ENCODE measurements at regions not wholly inside any gene's neighbourhood (a gene's known extent, or its start where the extent isn't known, plus 50 kb on each side); places are given as distances from the start of the nearest gene placed in this dataset.
"Not testable (repeated sequence)": the region's sequence is repeated elsewhere in the genome, so short reads cannot be mapped to it uniquely, and the experiment has no call there.

GRCh38 chr9:38342532-38342931, 50.0 kb upstream of the ALDH1B1 start:
- no peak for DNase-seq (ENCODE audit: low read depth in 2 of 2)

DNA sequence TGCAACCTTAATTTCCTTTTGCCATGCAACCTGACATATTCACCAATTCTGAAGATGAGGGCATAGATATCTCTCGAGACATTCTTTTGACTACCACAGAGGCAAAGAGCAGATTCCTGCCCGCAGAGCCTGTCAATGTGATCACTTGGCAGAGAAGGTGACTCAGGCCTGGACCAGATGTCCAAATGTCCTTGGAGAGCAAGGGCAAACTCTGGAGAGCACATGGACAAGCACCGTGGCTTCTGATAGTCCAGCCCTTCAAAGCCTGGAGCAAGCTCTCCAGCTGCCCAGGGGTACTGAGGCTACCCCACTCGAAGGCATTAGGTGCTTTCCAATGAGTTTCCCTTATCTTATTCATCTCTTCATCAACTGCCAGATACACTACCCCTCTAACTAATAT, 50.4 kb upstream of the ALDH1B1 start:
- no peak for DNase-seq (ENCODE audit: low read depth in 2 of 2)

GRCh38 chr9:38339496-38339895, 53.0 kb upstream of the ALDH1B1 start:
- no peak for DNase-seq (ENCODE audit: low read depth in 2 of 2)

DNA sequence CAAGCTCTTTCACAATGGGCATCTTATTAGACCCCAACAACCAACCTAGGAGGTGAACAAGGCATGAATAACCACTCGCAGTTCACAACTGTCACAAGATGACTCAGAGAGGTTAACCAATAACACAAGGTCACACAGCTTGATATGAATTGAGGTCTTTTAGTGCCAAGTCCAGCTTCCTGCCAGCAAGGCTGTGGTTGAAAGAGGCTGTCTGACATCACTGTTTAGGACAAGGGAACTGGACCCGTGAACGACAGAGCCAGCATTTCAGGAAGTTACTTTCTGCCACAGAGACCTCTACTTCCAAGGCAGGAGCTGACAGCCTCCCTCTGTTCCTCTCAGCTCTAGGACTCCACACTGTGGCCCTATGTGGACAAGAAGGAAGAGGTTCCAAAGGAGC, 53.4 kb upstream of the ALDH1B1 start:
- no peak for DNase-seq (ENCODE audit: low read depth in 2 of 2)

DNA sequence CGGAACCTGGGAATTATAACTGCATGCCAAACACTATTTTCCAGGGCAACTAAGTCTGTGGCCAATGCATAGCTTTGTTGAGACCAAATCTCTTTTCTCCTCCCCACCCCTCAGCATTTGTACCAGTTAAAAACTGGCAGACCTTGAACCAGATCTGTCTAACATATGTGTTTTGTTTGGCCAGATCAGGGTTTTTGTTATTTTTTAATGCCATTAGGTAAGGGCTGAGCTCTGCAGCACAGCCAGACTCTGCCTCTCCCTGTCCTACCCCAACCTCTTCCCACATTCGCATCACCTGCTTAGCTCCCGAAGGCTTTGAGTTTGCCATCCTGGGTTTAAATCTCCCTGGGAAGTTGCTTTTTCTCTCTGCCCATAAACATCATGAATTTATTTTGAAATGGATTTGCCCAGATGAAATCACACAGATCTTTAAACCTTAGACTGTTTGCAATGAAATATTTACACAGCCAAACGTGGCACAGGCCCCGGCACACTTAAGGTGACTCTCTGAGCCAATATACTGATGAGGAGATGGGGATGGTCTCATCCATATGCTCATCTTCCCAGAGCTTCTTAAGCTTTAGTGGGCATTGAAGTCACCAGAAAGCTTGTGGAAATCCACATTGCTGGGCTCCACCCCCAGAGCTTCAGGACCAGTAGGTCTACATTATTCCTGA, 54.0 kb upstream of the ALDH1B1 start:
- no peak for DNase-seq (ENCODE audit: low read depth in 2 of 2)

- DNase-seq (ENCODE audit: low read depth in 2 of 2) = no peak
Observed at GRCh38 chr9:38337706-38338264, 54.7 kb upstream of the ALDH1B1 start.

GRCh38 chr9:38337181-38337580, 55.3 kb upstream of the ALDH1B1 start:
- DNase-seq (ENCODE audit: low read depth in 2 of 2) = no peak

DNA sequence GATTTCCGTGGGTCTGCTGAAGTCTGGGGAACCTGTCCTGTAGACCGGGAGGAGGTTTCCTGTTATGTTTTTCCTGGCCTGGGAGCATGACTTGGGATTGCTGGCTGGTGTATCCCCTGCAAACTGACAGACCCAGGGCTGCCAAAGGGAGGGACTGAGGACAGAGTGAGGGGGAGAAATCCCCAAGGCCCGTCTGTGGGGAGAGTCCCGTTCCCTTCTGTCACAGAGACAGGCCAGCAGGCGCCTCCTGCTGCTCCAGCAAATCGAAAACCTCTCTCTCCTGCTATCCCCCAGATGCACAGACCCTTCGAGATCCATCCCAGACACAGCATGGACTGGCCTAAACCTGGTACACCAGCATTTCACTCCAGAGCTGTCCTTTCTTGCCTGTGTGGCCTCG, 56.2 kb upstream of the ALDH1B1 start:
- DNase-seq (ENCODE audit: low read depth in 2 of 2) = no peak

- no peak for DNase-seq (ENCODE audit: low read depth in 2 of 2)
Observed at GRCh38 chr9:38335686-38336085, 56.8 kb upstream of the ALDH1B1 start.

DNA sequence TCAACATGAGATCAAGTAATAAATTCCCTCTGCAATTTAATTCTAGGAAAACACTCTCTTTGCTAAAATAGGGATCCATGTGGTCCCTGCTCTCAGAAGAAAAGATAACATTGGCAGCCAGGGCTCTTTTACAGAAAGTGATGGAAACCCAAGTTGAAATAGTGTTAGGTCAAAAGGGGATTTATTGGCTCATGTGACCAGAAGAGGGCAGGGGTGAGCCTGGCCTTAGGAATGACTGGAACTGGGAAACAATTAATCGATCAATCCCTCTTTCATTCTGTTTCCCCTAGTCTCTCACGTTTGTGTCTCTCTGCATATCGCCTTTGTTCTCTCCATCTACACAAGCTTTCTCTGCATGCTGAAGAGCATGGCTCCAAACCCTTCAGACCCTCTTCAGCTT, 58.3 kb upstream of the ALDH1B1 start:
- no peak for DNase-seq (ENCODE audit: low read depth in 2 of 2)

DNA sequence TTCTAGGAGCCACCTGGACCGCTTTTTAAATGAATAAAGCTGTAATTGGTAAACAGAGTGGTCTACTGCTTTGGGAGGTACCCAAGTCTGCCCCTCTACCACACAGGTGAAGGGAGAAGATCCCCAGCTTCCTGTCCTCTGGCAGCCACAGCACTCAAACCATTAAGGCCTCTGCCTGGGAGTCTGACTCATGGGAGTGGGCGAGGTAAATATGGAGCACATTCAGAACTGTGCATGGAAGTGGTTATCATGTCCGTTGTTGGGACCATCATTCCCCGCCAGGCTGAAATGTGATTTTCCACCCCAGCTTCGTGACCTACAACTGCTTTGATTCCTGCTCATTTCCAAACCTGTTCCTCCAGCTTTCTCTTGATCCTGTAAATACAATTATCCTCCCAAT, 59.5 kb upstream of the ALDH1B1 start:
- DNase-seq (ENCODE audit: low read depth in 2 of 2) = no peak

DNA sequence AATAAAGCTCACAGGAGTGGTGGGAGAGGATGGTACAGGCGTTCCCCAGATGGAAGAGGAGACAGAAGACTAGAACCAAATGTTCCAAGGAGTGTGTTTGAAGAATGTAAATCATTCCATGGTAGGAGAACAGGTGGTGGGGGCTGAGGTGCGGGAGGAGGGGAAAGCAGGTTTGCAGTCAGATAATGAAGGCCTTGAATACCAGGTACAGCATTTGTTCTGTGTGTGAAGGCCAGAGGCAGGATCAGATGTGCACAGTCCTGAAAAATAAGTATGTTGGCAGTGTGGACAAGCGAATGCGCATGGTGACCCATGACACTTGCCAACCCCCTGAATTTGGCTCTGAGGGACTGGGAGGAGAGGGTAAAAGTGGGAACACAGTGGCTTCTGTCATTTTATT, 59.9 kb upstream of the ALDH1B1 start:
- DNase-seq (ENCODE audit: low read depth in 2 of 2) = no peak

- no peak for DNase-seq (ENCODE audit: low read depth in 2 of 2)
Observed at GRCh38 chr9:38331141-38331540, 61.4 kb upstream of the ALDH1B1 start.

GRCh38 chr9:38329968-38330367, 62.5 kb upstream of the ALDH1B1 start:
- no peak for DNase-seq (ENCODE audit: low read depth in 2 of 2)

GRCh38 chr9:38328765-38329164, 63.7 kb upstream of the ALDH1B1 start:
- no peak for DNase-seq (ENCODE audit: low read depth in 2 of 2)

GRCh38 chr9:38326122-38326521, 66.4 kb upstream of the ALDH1B1 start:
- no peak for DNase-seq (ENCODE audit: low read depth in 2 of 2)

DNA sequence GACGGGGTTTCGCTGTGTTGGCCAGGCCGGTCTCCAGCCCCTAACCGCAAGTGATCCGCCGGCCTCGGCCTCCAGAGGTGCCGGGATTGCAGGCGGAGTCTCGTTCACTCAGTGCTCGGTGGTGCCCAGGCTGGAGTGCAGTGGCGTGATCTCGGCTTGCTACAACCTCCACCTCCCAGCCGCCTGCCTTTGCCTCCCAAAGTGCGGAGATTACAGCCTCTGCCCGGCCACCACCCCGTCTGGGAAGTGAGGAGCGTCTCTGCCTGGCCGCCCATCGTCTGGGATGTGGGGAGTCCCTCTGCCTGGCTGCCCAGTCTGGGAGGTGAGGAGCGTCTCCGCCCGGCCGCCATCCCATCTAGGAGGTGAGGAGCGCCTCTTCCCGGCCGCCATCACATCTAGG, 68.3 kb upstream of the ALDH1B1 start:
- DNase-seq (ENCODE audit: low read depth in 2 of 2) = not testable (repeated sequence)

DNA sequence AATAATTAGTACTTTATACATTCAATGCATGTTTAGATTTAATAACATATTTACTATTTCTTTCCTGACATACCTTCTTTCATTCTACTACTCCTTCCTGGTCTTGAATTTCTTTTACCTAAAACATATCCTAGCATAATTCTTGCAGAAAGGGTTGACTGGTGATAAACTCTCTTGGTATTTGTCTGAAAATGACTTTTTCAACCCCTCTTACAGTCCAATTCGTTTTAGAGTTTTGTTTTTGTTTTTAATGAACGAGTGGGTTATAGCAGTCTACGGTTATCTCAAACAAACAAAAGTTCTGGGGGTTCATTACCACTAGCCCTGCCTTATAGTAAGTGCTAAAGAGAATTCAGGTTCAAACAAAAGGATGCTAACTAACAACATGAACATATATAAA, 69.6 kb upstream of the ALDH1B1 start:
- no peak for DNase-seq (ENCODE audit: low read depth in 2 of 2)

DNA sequence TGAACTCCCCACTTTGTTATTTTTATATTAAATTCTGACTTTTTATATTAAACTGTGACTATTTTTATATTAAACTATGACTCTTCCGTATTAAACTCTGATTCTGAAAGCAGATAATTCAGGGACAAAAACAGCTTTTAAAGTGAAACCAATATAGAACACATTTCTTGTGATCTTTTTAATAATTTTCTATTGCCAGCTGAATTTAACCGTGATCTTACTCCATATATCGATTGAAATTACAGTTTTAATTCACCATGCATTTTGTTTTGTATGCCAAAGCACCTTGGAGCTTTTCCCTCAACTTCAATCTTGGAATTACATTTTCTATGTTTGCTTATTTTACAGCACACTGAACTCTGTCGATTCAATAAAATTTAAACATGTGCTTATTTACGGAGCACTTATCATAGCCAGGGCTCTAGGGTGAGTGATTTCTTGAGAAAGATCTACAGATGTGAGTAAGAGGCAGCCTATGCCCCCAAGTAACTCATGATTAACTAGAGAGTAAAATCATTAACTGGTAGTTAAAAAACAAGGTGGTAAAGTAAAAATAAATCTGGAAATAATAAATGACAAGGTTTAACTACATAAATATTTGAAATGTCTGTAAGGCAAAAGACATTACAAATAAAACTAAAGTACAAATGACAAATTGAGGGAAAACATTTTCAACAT, 72.9 kb upstream of the ALDH1B1 start:
- no peak for DNase-seq (ENCODE audit: low read depth in 2 of 2)

DNA sequence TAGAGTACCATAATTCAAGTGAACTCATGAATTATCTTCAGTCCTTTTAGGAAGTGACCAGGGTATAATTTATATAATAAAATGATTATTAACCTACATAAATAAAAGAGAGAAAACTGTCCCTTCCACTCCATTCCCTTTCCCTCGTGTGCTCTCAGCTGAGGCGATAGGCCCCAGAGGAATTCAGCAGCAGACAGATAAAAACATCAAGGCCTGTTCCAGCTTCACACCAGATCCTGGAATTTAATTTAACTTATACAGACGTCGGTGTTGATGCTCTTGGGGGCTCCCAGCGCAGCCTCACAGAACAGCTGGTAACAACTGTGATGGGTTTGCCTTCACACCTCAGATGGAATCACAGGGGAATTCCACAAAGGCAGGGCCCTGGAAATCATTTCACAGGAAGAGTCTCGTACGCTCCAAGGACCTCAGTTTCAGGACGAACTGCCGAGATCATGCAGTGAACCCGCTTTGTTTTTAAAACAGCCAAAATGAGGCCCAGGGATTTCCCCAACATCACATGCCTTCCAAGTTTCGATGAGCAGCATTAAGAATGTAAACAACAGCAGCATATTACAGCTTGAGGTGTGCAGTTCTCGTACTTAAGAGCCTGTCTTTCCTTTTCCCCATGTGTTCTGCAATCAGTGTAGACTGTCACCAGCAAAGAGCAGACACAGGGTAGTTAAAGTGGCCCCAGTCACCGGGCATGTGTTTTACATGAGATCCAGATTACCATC, 73.6 kb upstream of the ALDH1B1 start:
- DNase-seq (ENCODE audit: low read depth in 2 of 2) = no peak

DNA sequence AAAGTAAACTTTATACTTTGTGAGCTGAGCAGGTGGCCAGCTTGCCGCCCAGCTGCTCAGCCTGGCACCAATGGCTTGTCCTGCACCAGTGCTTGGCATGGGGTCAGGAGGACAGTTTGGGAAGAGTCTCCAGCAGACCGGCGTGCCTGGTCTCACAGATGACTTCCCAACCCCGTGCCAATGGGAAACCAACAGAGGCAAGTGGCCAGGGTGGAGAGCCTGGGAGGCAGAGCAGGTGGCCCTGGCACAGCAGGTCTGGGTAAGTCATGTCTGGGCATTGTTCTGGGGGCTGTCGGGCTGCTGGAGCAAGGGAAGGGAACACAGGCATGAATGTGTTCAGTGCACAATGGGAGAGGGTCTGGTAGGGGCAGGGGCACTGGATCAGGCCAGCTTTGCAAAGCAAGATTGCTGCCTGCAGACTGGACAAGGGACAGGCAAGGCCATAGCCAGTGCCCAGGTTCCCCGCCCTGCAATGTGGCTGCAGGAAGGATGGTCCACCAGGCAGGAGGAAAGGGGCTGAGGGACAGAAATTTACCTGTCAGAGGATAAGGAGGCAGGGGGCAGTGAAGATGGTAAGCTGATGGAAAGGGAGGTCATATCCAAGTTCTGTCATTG, 76.2 kb upstream of the ALDH1B1 start:
- DNase-seq (ENCODE audit: low read depth in 2 of 2) = no peak

DNA sequence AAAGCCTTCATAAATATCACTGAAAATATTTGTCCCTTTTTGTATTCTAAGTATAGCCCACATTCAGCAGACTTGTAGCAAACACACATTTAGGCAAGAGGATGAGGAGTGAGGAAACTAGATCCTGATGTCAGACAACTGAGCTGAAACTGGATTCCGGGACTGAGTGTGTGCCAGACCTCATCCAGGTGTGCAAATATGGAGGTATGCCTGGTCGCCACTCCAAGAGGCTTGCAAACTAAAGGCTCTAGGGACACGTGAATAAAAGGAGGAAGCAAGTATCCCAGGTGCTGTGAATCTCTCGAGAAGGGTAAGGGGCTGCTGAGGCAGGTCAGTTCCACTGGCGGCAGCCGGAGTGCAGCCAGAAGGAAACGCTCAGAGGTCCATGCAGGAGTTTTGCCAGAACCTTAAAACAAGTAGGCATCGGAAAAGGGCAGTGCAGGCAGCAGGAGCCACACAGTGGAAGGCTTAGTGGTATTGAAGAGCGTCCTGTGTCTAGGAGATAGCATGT, 77.4 kb upstream of the ALDH1B1 start:
- no peak for DNase-seq (ENCODE audit: low read depth in 2 of 2)
